HCT116 (cell line): ENCODE measurements at regions not wholly inside any gene's neighbourhood (a gene's known extent, or its start where the extent isn't known, plus 50 kb on each side); places are given as distances from the start of the nearest gene placed in this dataset.

Source experiments
- CTCF ChIP-seq, 3 experiments: fragments of 200-600 bp in 1 of 3; sonication (generic) in 1 of 3; IDR thresholded peaks in 2 of 3; conservative IDR thresholded peaks in 1 of 3; 2 replicates each; pipeline ENCODE4 v1.5.1; 2012 to 2017; ENCODE audit warnings: low read depth in 2 of 3, low read length in 2 of 3, antibody characterized with exemption in 1 of 3, borderline replicate concordance in 1 of 3, control low read depth in 1 of 3, mild to moderate bottlenecking in 1 of 3, mixed read lengths in 1 of 3, mixed run types in 1 of 3, moderate library complexity in 1 of 3; ENCODE audit not compliant: insufficient read depth in 1 of 3
- POLR2A ChIP-seq: IDR thresholded peaks from 2 replicates; pipeline ENCODE4 v1.7.0; 2011; ENCODE audit warnings: borderline replicate concordance; ENCODE audit not compliant: insufficient read depth, insufficient read length; ENCODE audit errors: extremely low read depth
- YY1 ChIP-seq: IDR thresholded peaks from 2 replicates; pipeline ENCODE4 v1.6.1; 2011; ENCODE audit warnings: low read length, low read depth, moderate library complexity, mild to moderate bottlenecking; ENCODE audit not compliant: insufficient replicate concordance; ENCODE audit errors: extremely low read depth

- TF ChIP-seq CTCF (IDR thresholded peaks at IDR 0.05 in 2 of 3, conservative IDR thresholded peaks at IDR 0.05 in 1 of 3; ENCODE audit: borderline replicate concordance in 1 of 3, insufficient read depth in 1 of 3, low read depth in 2 of 3, low read length in 2 of 3) (no peak), POLR2A (no peak), YY1 (no peak)
Measured at GRCh38 chr3:127103080-127103479, 89.9 kb upstream of the PRR23E start.
